Breast epithelium (tissue), 3 donors: ENCODE measurements at regions not wholly inside any gene's neighbourhood (a gene's known extent, or its start where the extent isn't known, plus 50 kb on each side); places are given as distances from the start of the nearest gene placed in this dataset.

ENCODE experiments used
- POLR2A ChIP-seq: fragments of 450-650 bp; IDR thresholded peaks from one replicate; pipeline ENCODE4 v1.6.1; 2016; ENCODE audit warnings: antibody characterized with exemption, mild to moderate bottlenecking, moderate library complexity
- TF ChIP-seq, protein P1 (sequence below), 3 donors: fragments of 450-650 bp; IDR thresholded peaks; one replicate each; pipeline ENCODE4 v1.5.1; 2016 to 2017; ENCODE audit warnings: antibody characterized with exemption in 3 of 3, mild to moderate bottlenecking in 3 of 3, moderate library complexity in 3 of 3

DNA sequence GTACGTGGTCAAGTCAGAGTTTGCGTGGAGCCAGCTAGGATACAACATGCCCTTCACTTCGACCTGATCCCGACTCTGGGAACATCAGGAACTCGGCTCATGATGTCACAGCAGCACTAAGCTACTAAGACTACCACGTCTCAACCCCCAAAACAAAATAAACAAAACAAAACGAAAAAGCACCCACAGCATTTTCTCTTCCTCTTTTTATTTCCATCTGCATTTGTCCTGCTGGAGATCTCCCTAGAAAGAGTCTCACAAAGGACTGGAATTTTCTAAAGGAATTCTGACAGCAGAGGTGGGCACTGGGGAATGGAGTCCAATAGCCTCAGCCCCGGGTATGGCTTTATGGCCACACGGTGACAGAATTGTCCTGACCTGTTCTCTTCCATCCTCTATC is 196.6 kb downstream of the SALL1 start:
- TF ChIP-seq, protein P1, sequence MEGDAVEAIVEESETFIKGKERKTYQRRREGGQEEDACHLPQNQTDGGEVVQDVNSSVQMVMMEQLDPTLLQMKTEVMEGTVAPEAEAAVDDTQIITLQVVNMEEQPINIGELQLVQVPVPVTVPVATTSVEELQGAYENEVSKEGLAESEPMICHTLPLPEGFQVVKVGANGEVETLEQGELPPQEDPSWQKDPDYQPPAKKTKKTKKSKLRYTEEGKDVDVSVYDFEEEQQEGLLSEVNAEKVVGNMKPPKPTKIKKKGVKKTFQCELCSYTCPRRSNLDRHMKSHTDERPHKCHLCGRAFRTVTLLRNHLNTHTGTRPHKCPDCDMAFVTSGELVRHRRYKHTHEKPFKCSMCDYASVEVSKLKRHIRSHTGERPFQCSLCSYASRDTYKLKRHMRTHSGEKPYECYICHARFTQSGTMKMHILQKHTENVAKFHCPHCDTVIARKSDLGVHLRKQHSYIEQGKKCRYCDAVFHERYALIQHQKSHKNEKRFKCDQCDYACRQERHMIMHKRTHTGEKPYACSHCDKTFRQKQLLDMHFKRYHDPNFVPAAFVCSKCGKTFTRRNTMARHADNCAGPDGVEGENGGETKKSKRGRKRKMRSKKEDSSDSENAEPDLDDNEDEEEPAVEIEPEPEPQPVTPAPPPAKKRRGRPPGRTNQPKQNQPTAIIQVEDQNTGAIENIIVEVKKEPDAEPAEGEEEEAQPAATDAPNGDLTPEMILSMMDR (IDR thresholded peaks at IDR 0.05): no peak
- TF ChIP-seq POLR2A: no peak
